GM11168 (cell line): ENCODE measurements at regions not wholly inside any gene's neighbourhood (a gene's known extent, or its start where the extent isn't known, plus 50 kb on each side); places are given as distances from the start of the nearest gene placed in this dataset.

Experiments used
- in situ Hi-C: fragments of 300-500 bp; cut with MboI; formaldehyde crosslinking; loops from one replicate; pipeline ENCODE4 v1.12.0; 2022; ENCODE audit warnings: low sequenced_read_pairs; ENCODE audit not compliant: unreplicated experiment

DNA sequence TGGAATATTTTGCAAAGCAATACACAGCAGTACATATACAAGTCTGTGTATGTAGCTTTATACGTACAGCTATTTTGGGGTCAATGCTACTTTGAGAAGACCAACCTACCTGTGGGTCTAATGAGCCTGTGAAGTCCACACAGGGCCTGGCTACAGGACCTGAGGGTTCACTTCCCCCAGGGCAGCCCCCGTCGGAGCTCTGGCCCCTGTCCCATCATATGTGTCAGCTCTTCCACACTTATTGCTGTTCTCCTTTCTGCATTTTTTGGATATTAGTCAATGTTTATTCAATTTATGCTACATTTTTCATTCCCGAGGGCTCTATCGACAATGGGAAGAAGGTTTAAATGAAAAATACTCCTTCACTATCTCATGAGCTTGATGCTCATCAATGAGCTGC is 1473.6 kb downstream of the BRD1 start:
- in situ Hi-C loops, result no loop called here

DNA sequence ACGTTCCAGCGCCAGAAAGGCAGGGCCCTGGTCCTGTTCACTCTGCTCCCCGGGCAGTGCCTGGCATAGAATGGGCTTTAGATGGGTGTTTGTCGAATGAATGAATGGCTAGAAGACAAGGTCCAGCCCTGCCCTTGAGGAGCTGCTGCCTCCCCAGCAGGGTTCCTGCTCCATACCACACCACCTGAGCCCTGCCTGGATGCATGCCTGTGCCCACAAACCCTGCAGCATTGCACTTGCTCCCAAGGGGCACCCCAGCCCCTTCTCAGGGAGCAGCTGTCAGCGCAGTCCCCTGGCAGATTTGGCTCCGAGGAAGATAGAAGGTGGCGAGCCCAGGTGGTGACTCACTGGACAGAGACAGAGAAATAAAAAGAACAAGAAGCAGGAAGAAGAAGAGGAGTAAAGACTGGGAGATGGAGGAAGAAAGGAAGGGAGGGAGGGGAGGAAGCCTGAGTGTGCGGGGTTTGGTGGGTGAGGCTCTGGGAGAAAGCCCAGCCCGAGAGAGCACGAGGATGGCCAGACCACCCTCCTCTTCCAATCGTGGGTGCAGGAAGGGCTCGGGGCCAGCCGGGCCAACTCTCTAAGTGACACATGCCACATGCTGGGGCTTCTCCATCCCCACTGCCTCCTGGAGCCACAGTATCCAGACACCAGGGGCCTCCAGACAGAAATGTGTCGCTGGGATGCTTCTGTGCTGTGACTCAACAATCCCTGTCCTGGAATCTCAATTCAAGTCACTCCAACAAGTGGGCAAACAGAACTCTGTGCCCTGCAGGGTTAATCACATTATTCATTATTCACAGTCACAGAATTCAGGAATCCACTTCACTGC is 1474.3 kb downstream of the BRD1 start:
- in situ Hi-C loops, result no loop called here

DNA sequence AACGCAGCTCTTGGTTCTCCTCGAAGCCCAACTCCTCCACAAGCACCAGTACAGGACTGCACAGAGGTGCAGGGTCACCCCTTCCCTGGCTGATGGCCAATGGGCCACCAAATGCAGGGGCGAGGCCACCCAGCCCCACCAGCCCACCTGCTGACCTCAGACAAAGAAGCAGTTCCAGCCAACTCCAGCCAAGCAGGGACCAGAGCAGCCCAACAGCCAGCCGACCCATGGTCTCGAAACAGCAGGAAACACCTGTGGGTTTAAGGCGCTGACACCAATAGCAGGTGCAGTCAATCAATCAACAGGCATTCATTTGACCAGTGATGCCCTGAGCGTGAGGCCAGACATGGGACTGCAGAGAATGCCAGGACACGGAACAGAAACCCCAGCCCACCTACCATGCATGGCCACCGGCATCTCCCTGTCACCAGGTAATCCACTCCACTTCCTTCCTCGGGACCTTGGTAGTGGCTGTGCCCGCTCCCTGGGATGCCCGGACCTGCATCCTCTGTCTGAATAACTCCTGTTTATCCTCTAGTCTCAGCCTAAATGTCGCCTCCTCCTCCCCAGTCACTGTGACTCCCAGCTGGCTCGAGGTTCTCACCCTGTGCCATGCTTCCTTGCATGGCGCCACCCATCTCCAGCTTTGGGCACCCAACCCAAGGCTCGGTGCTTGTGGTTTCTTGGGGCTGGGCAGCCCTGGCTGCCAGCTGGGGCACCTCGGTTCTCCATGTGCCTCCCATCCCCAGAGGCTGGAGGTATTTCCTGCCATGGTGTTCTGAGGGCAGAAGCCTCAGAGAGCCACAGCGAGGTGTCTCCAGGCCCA is 1475.4 kb downstream of the BRD1 start:
- in situ Hi-C loops, result no loop called here

DNA sequence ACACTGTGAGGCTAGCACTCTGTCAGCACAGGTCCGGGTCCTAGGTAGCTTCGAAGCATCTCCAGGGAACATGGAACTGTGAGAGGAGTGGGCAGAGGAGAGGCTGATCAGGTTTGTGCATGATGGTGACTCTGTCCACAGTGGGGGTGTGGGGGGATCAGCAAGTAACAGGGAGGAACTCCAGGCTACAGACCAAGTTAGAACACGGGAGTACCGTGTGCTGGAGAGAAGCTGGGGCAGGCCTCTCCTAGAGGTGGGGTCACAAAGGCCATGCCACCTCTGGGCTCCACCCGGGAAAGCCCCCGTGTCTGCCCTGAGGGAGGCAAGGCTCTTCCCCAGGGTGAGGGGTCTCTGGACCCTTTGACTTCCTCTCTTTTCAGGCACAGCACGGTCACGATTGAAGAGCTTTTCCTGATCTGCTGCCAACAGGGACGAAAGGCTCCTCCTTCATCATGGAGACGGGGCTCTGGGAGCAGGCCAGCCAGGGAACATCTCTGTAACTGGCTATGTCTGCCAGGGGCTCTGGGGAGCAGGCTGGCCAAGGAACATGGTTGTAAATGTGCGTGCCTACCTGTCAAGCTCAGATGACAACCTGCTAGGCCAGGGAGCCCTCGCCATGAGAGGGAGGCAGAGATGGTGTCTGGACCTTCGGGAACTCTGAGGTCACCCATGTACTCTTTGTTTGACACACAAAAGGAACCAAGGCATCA is 1476.1 kb downstream of the BRD1 start:
- in situ Hi-C loops, result no loop called here

- in situ Hi-C loops, result no loop called here
Measured at GRCh38 chr22:48350456-48350855, 1477.2 kb downstream of the BRD1 start.

DNA sequence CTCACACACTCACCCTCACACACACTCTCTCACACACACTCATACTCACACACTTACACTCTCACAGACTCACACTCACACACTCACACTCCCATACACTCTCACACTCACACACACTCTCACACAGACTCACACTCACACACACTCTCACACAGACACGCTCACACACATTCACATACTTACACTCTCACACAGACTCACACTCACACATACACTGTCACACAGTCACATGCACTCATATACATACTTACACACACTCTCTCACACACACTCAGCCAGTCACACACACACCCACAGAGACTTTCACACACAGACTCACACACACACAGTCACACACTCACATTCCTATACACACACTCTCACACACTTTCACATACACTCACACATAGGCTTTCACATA is 1478.8 kb downstream of the BRD1 start:
- in situ Hi-C loops, result no loop called here

DNA sequence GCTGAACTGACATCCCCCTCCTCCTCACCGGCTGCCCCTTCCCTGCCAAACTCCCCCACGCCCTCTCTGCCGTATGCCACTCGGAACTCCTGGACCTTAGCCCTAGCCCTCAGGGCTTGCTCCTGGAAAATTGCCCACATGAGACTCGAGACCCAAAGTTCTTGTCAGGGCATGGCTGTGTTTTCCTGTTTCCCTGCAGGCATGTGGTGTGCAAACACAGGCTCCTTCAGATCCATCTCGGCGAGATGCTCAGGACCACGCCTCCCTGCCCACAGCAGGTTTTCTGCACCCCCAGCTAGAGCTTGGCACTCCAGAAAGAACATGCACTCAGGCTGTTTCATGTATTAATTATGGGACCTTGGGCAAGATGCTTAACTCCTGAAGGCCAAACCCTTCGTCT is 1480.4 kb downstream of the BRD1 start:
- in situ Hi-C loops, result no loop called here

GRCh38 chr22:48346911-48347310 is 1480.8 kb downstream of the BRD1 start:
- in situ Hi-C loops, result no loop called here

DNA sequence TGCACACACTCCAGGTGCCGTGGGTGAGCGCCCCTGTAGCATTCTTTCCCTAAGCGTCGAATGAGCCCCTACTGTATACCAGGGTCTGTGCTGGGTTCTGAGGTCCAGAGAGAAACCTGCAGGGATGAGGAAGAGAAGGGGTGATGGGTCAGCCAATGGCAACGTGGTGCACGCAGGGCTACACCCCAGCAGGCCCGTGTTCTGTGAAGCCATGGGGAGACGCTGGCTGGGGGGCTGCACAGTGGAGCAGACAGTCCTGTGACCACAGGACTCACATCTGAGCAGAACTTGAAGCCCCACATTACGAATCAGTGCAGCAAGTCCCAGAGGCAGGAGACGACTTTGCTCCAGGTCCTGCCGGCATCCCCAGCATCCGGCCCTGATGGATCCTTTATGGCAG is 1481.4 kb downstream of the BRD1 start:
- in situ Hi-C loops, result no loop called here

DNA sequence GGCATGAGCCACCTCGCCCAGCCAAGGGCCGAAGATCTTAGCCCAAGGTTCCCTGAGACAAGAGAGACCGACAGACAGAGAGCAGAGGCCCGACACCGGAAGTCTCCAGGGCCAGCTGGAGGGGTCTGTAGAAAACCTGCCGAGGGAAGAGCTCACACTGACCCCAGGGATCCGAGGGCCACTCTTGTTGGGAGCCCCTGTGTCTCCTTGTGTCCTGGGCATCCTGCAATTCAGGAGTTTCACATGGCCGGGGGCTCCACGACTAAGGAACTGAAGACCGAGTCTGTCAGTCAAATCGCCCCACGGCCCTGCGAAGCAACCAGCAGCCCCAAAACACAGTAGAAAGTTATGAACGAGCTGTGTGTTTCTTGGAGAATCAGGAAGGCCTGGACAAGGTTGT is 1482.0 kb downstream of the BRD1 start:
- in situ Hi-C loops, result no loop called here

- in situ Hi-C loops, result no loop called here
Measured at GRCh38 chr22:48343461-48343860, 1484.2 kb downstream of the BRD1 start.

- in situ Hi-C loops, result no loop called here
Measured at GRCh38 chr22:48342732-48343131, 1484.9 kb downstream of the BRD1 start.

DNA sequence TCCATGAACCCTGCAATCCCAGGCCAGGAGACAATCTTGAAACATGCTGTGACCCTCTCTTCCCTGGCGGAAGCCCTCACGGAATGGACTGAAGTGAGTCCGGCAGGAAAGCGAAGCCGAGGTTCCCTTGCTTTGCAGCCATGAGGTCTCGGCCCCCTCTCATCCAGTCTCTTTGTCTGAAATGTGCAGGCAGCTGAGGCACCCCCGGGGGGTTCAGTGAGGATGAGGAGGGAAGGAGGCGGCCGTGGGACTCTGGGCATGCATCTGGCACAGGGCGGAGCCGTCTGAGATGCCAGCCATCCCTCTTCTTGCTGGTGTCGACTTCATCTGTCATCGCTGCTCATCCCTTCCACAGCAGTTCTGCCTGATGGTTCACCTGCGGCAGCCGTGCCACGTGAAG is 1485.7 kb downstream of the BRD1 start:
- in situ Hi-C loops, result no loop called here

- in situ Hi-C loops, result no loop called here
Measured at GRCh38 chr22:48340727-48341709, 1486.7 kb downstream of the BRD1 start.

DNA sequence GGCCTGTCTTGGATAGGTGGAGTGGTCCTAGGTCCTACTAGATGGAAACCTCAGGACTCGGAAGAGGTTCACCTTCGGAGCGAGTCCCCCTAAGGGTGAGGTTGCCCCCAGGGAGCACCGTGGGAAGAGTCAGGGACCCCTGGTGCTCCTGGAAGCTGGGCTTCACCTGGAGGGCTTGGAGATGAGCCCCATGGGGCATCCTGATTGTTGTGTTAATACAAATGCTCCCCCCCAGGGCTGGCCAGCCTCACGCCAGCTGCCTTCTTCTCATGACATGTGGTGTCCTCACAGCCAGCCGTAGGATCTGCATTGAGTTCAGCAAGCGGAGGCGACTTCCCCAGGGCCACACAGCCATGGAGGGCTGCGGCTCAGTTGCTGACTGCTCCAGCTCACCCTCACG is 1487.5 kb downstream of the BRD1 start:
- in situ Hi-C loops, result no loop called here

GRCh38 chr22:48338793-48339705 is 1488.6 kb downstream of the BRD1 start:
- in situ Hi-C loops, result no loop called here

DNA sequence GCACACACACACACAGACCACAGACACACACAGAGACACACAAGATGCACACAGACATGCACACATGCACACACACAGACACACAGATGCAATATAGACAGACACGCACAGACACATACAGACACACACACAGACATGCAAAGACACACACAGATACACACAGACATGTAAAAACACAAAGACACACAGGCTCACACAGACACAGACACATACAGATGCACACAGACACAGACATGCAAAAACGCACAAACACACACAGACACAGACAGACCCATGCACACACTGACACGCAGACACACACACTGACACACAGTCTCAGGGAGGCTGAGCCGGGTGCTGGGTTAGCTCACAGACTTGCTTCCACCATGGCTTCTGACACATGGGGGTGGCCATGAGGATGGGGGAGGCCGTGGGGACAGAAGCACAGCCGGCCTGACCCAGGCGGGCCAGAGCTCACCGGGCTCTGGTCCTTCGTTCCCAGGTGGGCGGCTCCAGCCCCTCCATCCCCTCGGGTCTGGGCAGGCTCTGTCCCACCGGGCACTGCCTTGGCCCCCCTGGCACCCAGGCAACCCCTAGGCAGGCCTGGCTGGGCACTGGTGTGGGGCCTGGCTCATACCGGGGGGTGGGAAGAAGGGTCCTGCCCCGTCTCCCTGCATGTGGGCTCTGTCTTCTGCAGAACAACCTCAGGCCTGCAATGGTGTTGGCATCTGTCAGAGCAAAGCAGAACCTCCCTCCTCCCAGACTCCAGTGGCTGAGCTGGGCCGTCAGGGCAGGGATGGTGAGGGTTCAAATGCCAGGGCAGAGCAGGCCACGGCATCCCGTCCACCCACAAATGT is 1489.5 kb downstream of the BRD1 start:
- in situ Hi-C loops, result no loop called here
